GM21367 (cell line): ENCODE measurements at regions not wholly inside any gene's neighbourhood (a gene's known extent, or its start where the extent isn't known, plus 50 kb on each side); places are given as distances from the start of the nearest gene placed in this dataset.
"Not testable (repeated sequence)": the region's sequence is repeated elsewhere in the genome, so short reads cannot be mapped to it uniquely, and the experiment has no call there.

Experiments used
- ATAC-seq: cut with Tn5 transposase; IDR thresholded peaks from one replicate; pipeline ENCODE4 v1.9.1; 2021; ENCODE audit not compliant: unreplicated experiment

DNA sequence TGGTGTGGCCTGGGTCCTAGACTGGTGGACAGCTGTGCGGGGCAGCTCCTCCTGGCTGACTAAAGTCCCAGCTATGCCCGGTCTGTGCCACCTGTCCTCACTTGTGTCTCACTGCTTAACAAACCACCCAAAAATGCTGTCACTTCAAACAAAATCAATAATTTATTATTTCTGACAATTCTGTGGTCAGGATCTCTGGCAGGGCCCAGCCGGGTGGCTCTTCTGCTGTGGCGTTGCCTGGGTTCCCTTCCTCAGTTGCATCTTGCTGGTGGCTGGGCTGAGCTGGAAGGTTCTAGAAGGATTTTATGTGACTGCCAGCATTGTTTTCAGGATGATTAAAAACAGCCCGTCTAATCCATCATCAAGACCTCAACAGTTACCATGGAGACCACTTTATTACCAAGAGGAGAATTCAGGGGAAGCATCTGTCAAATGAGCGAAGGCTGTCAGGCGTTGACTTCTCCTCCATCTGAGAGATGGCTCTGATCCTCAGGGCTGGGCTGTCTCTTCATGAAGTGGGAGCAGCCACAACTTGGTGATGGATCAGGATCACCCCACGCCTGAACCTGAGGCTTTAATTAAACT is 280.6 kb upstream of the SFSWAP start:
- ATAC-seq: no peak

DNA sequence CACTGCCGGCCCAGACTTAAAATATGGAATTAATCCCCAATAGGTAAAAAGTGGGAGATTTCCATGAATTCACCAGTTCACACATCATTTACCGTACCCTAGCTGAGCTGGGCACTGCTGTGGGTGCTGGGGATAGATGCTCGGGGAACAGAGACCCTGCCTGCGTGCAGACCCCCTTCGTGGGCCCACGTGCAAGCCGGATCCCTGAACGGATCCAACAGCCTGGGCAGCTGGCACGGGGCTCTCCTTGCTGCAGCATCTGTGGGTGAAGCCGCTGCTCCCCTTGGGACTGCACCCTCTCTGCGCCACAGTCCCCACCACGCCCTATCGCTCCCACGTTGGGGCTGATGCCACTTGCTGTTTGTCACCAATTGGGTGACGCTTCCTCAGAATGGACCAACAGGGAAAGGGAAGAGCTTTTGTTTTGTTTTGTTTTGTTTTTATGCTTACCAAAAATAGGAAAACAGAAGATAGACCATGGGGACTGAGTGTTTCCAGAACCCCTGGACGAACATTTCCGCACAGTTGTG is 279.7 kb upstream of the SFSWAP start:
- ATAC-seq: not testable (repeated sequence)

DNA sequence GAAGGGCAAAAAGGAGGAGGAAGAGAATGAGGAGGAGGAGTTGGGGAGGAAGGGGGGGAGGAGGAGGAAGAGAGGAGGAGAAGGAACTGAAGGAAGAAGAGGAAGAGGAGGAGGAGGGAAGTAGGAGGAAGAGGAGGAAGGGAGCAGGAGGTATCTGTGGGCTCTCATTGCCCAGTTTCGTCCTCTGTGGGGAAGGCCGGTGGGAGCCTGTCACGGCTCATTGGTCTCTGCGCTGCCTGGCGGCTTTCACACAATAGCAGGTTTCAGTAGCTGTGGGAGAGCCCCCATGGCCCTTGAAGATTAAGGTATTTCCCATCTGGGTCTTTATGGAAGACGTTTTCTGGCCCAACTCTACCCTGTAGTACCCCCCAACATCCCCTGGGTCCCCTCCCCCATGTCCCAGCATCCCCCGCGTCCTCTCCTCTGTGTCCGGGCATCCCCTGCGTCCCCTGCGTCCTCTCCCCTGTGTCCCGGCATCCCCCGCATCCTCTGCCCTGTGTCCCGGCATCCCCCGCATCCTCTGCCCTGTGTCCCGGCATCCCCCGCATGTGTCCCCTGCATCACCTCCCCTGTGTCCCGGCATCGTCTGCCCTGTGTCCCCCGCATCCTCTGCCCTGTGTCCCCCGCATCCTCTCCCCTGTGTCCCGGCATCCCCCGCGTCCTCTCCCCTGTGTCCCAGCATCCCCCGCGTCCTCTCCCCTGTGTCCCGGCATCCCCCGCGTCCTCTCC is 278.2 kb upstream of the SFSWAP start:
- peak; percentile 62 for ATAC-seq

DNA sequence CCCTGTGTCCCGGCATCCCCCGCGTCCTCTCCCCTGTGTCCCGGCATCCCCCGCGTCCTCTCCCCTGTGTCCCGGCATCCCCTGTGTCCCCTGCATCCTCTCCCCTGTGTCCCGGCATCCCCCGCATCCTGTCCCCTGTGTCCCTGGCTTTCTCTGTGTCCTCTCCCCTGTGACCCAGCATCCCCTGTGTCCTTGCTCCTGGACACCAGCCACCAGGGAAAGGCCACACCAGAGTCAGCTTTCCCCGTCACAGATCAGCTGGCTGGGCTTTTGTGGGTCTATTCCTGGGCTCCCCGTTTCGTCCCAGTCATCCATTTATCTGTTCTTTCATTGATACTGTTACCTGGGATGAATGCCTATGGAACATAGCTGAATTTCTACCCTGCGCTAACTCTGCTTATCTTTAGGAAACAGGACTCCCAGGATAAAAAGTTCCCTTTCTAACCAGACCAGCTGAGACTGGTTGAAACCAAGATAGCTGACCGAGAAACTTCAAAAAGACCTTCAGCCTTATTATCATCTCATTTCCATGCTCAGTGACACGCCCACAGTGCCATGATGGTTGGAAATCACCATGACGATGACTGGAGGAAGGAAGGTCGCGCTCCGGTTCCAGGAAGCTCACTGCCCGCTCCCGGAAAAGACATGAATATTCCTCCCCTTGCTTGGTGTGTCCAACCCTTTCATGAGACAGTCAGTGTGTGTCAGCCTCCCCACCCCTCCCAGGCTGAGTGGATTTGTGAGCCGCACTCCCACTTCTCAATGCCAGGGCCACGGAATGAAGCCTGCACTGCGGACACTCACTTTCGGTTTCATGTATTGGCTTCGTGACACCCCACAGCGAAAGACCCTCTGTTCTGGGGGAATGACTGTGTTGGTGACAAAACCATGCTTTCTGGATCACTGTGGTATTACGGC is 276.4 kb upstream of the SFSWAP start:
- ATAC-seq: no peak

DNA sequence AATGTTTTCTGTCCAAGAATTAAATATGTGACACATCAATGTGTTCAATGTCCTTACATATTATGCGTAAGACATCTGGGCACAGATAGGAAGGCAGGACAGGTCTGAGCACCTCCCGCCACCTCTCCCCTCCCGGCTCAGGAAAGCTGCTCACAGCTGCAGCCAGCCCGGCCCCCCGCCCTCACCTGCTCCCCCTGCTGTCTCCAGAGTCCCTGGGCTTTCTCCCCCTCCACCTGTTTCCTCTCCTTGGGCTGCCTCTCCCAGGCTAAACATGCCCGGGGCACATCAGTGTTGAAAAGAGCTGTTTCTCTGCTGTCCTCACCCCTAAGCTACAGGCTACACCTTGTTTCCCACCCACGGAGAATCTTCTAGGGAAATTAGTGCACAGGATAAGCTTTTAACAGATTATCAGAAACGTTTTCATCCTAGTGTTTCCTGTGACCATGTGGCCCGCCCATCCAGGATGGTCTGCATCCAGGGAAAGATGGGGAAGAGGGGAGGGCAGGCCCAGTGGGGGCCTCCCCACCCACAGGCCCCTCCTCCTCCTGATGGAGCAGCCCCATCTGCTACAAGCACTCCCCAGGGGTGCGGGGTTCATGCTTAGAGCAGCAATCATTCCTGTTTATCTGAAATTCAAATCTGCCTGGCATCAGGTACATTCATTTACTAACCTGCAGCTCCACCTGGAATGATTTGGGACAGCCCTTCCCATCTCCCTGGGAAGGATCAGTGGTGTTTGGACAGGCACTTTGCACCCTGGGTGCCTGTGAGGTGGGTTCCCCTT is 273.8 kb upstream of the SFSWAP start:
- no peak for ATAC-seq

DNA sequence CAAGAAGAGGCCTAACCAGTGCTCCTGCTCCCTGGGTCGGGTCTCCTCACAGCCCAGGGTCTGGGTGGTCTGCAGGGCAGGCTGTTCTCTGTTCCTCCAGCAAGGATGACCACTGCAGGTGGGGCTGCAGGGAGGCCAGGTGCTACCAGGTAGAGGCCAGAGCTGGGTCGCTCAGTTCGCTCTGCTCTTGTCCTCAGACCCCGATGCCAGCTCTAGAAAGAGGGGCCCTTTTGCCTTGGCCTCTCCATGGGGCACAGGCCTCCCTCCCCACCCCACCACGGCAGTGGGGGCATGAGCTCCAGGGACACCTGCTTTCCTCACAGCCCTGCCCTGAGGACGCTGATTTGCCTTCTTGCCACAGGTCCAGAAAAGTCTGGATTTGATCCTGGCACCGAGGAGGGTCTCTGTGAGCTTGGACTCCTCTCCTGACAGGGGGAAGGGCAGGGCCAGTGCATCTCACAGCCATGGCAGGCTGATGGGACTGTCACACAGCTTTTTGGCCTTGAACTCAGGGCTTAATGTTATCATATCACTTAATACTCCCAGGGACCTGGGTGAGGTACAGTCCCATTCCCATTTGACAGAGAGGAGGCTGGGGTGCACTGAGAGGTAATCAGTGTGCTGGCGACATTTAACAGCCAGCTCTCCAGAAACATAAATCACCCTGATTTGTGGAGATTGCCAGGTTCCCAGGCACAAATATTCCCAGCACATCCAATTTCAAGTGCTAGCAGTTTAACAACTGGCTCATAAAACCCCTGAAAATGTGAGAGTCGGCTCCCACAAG is 273.0 kb upstream of the SFSWAP start:
- ATAC-seq: no peak

DNA sequence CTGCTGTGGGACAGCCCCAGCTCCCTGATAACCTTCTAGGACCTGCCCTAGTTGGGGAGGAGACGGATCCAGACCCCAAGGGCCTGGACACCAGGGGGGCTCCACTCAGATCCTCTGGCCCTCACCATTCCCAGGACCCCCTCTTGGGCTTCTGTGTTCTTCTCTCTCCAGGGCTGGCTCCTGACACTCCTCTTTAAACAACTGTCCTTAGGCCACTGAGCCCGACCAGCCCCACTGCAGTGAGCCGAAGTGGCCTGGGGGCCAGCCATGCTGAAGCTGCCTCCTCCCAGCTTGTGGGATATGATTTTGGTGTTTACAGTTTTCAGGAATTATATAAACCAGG is 272.4 kb upstream of the SFSWAP start:
- not testable (repeated sequence) for ATAC-seq

DNA sequence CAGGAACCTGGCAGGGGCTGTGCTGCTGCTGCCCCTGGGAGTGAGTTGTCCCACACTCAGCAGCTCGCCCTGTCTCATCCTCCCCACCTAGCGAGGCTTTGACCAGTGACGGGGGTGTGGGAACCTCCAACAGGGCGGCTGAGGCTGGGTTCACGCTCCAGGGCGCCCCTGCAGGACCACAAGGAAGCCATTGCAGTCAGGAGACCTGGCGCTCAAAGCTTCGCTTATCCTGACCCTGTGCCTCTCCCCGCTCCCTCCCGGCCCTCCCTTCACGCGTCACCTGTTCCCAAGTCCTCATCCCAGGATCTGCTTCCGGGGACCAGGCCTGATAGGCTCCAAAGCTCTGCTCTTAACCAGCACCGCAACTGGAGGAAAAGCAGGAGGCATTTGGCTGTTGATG is 272.0 kb upstream of the SFSWAP start:
- ATAC-seq: no peak

DNA sequence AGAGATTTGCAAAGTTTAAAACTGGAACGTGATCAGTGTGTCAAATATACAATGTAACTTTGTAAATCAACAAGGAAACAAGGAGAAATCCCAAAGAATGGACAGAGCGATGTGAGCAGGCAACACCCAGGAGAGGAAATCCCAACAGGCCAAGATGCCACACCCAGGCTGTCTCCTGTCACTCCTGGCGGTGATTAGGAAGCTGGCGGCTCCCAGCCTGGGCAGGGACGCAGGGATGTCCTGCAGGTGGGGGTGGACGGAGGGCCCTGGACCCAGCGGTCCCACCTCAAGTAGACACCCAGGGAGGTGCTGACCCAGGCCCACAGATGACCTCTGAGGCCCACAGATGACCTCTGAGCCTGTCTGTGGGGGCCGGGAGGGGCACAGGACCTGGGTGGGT is 271.1 kb upstream of the SFSWAP start:
- not testable (repeated sequence) for ATAC-seq

DNA sequence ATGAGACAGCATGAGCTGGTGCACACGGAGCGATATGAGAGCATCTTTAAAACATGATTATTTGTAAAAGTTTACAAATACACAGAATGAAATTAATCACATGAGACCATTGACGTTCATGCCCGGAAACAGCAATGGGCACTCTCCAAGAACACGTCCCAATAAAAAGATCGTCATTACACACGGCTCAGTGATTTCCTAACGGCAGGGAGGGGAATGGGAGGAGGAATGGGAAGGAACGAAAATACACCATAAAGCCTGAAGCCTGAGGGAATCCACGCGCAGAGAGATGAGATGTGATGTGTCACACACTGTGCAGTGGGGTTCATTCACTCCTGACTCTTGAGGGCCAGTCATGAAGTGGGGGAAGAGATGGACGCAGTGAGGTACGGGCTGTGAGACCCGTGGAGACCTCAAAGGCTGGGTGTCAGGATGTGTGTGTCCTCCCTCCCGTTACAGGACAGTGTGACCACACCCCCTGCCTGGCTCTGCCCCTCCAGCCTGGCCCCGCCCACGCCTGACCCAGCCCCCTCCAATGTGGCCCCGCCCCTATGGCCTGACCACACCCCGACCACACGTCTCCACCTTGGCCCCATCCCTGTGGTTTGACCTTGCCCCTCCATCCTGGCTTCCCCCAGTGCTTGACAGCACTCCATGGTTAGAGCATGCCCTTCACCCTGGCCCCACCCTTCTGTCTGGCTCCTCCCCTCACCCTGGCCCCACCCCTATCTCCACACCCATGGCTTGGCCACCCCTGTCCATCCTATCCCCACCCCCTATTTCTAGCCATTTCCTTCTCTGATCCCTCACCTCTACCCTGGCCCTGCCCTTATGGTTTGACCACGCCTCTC is 270.5 kb upstream of the SFSWAP start:
- ATAC-seq: not testable (repeated sequence)

DNA sequence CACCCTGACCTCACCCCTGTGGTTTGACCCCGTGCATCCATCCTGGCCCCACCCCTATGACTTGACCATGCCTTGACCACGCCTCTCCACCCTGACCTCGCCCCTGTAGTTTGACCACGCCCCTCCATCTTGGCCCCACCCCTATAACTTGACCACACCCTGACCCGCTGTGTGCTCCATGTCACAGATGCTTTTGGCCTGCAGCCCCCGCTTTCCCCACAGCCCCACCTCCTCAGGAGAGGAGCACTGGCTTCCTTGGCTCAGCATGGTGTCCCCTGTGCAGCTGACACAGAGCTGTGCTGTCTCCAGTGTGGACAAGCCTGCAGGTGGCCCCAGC is 269.9 kb upstream of the SFSWAP start:
- no peak for ATAC-seq

DNA sequence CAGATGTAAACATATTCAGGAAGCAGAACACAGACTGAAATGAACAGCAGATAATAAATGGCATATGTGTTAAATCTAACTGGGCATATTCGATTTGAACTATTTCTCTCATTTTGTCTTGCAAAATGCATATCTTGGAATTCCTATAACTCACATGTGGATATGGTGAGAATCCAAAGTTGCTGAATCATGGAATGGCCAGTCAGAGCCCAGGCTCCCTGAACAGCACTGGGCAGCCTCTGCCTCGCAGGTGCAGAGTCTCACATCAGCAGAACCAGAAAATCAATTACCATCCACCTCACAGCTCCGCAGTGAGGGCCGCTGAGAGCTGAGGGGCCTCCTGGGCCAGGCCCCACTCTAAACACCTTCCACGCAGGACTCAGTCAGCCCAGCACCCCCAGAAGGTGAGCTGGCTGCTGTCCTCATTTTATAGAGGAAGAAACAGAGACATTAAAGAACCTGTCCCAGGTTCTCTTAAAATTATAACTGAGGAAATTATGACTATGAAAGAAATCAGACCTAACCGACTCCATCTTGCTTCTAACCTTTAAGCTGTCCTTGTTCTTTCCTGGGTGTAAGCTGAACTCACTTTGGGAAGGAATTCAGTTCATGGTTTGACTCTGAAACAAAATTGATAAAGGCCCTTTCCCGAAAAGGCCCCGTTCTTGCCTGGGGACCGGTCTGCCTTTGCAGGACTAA is 269.1 kb upstream of the SFSWAP start:
- ATAC-seq: no peak

DNA sequence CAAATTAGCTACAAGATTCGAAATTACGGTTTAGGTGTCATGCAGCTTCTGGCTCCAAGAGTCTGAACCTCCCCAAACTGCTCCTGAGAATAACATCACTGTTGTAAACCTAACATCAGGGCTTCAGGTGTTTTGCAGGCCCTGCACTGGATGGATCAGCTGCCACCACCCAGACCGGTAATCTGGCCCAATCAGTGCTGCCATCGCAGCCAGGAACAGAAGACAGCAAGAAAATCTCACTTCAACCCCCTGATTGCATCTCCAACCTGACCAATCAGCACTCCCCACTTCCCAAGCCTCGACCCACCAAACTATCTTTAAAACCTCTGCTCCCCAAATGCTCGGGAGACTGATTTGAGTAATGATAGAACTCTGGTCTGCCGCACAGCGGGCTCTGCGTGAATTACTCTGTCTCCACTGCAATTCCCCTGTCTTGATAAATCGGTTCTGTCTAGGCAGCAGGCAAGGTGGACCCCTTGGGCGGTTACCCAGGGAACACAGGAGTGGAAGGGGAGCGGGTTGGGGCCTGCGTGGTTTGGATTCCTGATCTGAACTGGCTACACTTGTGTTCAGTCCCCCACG is 268.5 kb upstream of the SFSWAP start:
- no peak for ATAC-seq

DNA sequence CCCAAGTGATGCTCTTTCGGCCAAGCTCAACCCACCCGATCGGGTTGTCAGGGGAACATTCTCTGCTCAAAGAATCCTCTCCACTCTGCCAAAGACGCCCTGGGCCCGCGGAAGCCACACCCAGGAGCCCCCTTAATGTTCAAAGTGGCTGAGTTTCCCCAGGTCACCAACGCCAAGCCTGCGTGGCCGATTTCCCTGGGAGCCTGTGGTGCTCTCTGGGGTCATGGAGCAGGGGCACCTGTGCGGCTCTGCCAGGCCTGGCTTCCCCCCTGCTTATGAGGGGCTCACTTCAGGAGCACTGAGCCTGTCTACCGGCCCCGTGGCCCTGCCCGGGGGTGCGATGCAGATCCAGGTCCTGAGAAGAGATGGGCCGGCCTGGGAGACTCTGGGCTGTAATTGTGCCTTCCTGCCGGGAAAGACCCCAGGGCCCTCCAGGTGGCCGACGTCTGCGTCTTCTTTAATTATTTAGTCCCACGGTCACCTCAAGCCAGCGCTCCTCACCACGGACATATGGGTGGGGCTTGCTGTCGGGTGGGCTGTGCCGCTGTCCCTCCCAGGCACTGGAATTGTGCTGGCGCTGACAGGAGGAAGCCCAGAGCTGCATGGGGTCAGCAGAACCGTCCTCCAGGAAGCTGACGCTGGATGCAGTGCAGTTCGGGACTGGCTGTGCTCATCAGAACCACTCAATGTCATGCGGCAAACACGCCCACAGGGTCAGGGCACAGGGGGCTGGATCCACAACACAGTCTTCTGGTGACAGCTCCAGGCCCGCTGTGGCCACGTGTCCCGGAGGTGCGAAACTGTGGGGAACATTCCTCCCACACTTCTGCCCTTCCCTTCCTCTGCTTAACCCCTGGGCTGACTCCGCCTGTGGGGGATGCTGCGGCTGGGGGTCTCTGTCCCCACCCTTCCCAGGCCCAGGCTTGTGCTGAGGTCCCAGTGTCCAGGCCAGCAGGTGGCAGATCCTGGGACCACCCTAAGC is 267.6 kb upstream of the SFSWAP start:
- no peak for ATAC-seq

DNA sequence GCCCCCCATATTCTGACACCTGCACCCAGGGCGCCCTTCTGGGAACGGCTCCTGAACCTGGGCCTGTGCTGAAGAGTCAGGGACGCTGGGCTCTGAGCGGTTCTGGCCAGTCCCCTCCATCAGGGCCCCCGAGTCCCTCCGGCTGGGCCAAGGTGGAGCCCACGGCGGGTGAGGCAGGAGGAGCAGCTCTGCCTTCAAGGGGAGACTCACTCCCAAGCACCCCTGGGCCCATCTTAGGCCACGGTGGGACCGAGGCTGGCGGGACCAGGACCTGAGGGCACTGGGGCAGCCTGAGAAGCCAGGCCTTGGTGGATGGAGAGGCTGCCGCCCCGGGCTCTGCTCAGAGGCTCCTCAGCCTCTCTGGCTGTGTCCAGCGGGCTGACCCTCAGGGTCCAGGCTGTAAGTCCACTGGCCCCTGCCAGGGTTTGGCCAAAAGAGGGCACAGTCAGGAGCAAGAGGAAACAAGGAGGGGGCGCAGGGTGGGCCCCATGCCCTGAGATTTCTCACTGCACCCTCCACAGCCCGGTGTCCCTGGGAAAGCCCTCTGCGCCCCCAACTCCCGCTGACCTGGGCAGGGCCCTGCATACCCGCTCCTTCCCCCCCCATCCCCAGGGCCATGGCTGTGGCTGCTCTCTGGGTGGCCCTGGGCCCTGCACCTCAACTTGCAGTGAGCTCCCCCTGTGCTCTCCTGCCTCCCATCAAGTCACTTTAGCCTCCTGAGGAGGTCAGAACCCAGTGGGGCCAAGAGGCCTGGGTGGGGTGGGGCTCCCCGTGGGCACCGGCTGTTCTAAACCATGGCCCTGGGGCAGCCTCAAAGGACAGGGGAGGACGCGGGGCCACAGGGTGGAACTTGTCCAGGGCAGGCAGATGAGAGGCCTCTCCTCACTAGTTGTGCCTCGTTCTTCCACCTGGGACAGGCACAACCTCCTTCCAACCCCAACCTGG is 266.4 kb upstream of the SFSWAP start:
- ATAC-seq: no peak

DNA sequence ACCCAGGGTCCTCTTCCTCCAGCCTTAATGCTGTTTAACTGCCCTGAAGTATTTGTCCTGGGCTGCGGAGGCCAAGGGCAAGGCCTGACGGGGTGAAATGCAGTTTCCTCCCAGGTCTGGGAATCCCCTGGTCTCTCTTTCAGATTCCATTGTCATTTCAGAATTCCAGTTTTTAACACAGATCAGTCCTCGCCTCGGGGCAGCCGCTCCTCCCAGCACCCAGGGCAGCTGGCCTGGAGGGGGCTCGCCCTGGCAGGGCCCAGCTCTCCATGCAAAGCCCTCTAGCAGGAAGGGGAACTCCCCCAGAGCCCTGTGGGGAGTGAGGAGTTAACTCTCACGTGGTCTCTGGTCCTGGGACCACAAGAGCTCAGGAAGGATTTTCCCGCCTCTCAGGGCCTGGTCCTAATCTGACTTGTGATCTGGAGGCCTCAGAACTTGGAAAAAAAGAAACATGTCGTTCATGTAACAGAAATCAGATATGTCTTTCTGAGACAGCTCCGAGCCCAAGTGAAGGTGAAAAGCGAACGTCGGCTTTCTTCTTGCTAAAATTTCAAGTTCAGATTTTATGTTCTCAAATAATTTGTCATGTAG is 265.6 kb upstream of the SFSWAP start:
- no peak for ATAC-seq
